ENCODE measurements at regions not wholly inside any gene's neighbourhood (a gene's known extent, or its start where the extent isn't known, plus 50 kb on each side); places are given as distances from the start of the nearest gene placed in this dataset.

DNA sequence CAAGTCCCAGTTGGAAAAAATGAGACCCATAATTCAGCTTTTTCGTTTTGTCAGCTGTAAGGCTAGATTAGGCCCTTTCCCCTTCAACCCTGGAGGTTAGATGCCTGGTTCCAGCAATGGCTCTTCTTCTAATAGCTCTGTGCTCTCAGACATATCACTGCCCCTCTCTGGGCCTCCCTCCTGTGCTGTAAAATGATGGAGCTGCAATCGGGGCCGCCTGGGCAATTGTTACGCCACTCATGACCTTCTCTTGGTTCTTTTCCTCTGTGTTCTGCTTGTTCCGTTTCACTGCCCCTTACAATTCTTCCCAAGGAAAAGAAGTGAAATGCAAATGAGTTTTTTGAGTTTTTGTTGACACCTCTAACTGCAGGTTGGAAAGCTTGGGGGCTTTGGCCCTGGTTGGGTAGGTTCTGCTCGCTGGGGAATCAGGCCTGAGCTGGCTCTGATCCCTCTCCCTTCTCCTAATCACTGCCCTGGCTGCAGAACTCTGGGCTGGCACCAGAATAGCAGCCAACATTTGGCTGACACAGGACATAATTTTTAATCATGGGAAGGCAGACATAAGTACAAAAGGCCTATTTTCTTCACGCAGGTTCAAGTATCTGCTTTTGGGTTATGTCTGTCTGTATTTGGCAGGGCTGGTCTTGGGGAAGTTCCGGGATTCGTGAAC lies 110.9 kb downstream of the FOXD1 start:
- no peaks in the 10 kb centered on the region for H3K9me3 Mint-ChIP-seq
- H3K36me3 Mint-ChIP-seq: no peaks in the 10 kb centered on the region
- H3K27ac Mint-ChIP-seq: no peak overlapping the region
- H3K4me1 Mint-ChIP-seq: no peaks in the 10 kb centered on the region
- H3K27me3 Mint-ChIP-seq: peaks cover 77% of the 10 kb centered on the region
- no peak overlapping the region for H3K4me3 Mint-ChIP-seq
- DNase-seq: no peak

DNA sequence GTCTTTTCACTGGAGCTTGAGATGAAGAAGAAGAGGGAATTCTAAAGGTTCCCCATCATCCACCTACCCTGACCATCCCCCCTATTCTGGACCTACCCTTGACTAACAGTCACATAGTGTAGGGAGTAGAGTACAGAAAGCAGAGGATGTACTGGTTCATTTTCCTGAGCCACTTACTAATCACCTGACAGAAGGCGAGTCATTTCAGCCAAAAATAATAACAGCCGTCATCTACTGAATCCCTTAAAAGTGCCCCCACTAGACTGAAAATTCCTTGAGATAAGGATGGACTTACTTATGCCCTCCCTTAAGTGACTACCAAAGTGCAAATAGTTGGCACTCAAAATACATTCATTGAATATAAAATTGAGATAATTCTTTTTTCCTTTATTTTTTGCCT lies 112.2 kb downstream of the FOXD1 start:
- H3K9me3 Mint-ChIP-seq: peaks cover 3% of the 10 kb centered on the region
- no peak overlapping the region for H3K27ac Mint-ChIP-seq
- no peaks in the 10 kb centered on the region for H3K4me1 Mint-ChIP-seq
- no peak overlapping the region for H3K4me3 Mint-ChIP-seq
- DNase-seq: no peak
- no peaks in the 10 kb centered on the region for H3K36me3 Mint-ChIP-seq
- peaks cover 76% of the 10 kb centered on the region for H3K27me3 Mint-ChIP-seq

DNA sequence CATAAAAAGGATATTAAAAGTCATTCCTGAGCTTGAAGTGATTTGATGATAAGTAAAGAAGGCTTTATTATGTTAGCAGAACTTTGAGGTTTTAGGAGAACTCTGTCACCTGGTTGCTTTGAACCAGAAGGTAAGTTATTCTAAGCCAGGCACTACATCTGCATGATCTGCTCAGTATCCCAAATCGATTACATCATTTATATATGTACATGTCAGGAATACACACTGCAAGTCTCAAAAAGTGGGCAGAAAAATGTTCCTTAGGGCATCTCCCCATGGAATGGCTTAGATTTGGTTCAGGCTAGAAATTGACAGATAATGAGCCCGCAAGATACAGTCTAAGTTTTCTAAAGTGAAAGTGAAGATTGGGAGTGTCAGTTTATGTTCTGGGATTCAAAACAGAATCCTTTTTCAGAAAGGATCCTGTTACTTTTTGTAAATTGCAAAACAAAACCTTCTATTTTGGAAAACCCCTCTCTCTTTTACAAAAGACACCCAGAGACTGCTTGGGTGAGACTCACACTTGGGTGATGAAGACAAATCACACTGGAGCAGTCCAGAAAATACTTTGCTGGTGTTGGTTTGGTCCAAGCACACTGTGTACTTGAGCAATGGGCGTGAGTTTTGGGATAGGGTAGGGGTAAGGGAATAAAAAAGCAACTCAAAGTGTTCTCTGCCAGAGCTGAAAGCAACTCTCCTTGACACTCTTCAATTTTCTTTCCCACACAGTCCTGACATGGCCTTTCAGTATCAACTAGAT lies 114.5 kb downstream of the FOXD1 start:
- H3K36me3 Mint-ChIP-seq: no peaks in the 10 kb centered on the region
- H3K4me3 Mint-ChIP-seq: no peak overlapping the region
- H3K4me1 Mint-ChIP-seq: no peaks in the 10 kb centered on the region
- no peak for DNase-seq
- no peak overlapping the region for H3K27ac Mint-ChIP-seq
- peaks cover 9% of the 10 kb centered on the region for H3K9me3 Mint-ChIP-seq
- H3K27me3 Mint-ChIP-seq: peaks cover 69% of the 10 kb centered on the region

DNA sequence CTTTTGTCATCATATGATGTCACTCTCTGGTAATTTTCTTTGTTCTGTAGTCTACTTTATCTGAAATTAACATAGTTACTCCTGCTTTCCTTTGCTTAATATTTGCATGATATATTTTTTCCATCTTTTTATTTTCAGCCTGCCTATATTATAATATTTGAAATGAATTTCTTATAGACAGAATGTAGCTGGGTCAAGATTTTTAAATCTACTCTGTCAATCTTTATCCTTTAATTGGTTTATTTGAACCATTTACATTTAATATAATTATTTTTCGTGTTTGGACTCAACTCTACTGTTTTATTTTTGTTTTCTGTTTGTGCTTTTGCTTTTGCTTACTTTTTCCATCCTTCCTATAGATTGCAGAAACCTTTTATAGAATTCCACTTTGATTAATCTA lies 118.0 kb downstream of the FOXD1 start:
- peaks cover 9% of the 10 kb centered on the region for H3K9me3 Mint-ChIP-seq
- DNase-seq: no peak
- H3K4me1 Mint-ChIP-seq: no peaks in the 10 kb centered on the region
- peaks cover 41% of the 10 kb centered on the region for H3K27me3 Mint-ChIP-seq
- H3K4me3 Mint-ChIP-seq: no peak overlapping the region
- no peak overlapping the region for H3K27ac Mint-ChIP-seq
- H3K36me3 Mint-ChIP-seq: no peaks in the 10 kb centered on the region

DNA sequence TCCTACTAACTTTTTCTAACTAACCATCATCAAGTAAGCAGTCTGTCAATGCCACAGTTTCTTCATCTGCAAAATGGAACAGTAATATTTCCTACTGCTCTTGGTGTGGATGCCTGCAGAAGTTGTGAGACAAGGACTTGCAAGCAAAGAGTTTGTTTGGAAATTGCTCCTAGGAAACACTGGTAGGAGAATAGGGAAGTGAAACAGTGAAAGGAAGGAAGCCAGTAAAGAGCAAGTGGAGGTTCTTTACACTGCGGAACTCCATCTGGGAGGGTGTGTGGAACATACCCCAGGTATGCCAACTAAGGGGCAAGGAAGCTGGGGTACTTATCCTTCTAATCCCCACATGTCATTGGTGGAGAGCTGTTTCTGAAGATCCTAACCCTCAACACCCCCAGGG lies 119.9 kb downstream of the FOXD1 start:
- peaks cover 9% of the 10 kb centered on the region for H3K9me3 Mint-ChIP-seq
- no peak overlapping the region for H3K27ac Mint-ChIP-seq
- H3K4me3 Mint-ChIP-seq: no peak overlapping the region
- DNase-seq: no peak
- H3K36me3 Mint-ChIP-seq: no peaks in the 10 kb centered on the region
- peaks cover 37% of the 10 kb centered on the region for H3K27me3 Mint-ChIP-seq
- no peaks in the 10 kb centered on the region for H3K4me1 Mint-ChIP-seq

DNA sequence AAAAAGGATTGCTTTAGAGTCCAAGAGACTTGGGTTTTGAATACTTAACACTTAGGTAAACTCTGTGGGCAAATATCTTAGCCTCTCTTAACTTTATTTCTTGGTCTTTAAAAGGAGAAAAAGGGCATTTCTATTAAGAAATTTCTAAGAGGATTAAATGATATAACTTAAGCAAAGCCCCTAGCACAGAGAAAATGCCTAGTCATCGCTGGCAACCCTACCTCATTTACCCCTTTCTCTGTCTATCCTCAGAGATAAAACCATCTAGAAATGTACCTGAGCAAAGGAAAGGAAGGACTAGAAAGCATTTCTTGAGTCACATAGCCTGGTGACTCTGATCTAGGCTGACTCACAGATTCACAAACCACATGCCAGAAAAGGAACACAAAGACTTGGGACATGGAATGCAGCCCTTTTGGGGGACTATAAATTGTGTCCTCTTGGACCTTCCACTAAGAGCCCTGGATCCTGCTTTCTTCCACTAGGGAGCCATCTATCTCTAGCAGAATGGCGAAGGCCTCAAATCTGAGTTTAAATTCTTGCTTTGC lies 120.6 kb downstream of the FOXD1 start:
- no peaks in the 10 kb centered on the region for H3K4me1 Mint-ChIP-seq
- no peaks in the 10 kb centered on the region for H3K36me3 Mint-ChIP-seq
- no peak overlapping the region for H3K4me3 Mint-ChIP-seq
- DNase-seq: no peak
- peaks cover 37% of the 10 kb centered on the region for H3K27me3 Mint-ChIP-seq
- peaks cover 9% of the 10 kb centered on the region for H3K9me3 Mint-ChIP-seq
- H3K27ac Mint-ChIP-seq: no peak overlapping the region

DNA sequence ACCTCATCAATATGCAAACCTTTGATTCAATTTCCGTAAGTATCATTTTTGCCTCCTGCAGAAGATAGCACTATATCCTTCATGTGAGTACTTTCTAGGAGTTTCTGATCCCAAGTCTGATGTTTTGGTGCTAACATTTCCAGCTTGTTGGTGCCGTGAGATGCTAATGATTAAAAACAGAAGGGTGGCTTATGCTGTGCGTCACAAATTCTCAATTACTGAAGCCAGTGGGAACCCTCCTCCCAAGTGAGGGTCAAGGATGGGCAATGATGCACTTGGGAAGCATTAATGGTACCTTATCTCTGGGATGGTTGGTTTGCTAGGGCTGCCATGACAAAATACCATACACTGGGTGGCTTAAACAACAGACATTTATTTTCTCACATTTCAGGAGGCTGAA lies 123.0 kb downstream of the FOXD1 start:
- no peaks in the 10 kb centered on the region for H3K36me3 Mint-ChIP-seq

DNA sequence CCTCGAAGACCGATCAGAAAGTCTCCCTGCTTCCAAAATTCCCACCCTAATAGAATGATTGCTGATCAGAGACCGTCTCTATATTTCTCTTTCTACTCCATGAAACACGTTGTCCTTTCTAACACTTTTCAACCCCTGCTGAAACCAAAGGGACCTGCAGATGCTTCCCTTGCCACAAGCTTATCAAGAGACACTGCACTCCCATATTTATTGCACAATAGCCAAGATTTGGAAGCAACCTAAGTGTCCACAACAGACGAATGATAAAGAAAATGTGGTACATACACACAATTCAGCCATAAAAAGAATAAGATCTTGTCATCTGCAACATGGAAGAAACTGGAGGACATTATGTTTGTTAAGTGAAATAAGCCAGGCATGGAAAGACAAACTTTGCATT lies 125.1 kb downstream of the FOXD1 start:
- H3K27me3 Mint-ChIP-seq: peaks cover 35% of the 10 kb centered on the region
- no peaks in the 10 kb centered on the region for H3K36me3 Mint-ChIP-seq
- no peaks in the 10 kb centered on the region for H3K4me1 Mint-ChIP-seq
- H3K9me3 Mint-ChIP-seq: no peaks in the 10 kb centered on the region
- no peak for DNase-seq
- no peak overlapping the region for H3K4me3 Mint-ChIP-seq
- H3K27ac Mint-ChIP-seq: no peak overlapping the region

More for the DNA sequence above, 123.0 kb downstream of the FOXD1 start:
- peaks cover 33% of the 10 kb centered on the region for H3K27me3 Mint-ChIP-seq
- H3K27ac Mint-ChIP-seq: no peak overlapping the region
- DNase-seq: no peak
- H3K4me3 Mint-ChIP-seq: no peak overlapping the region
- H3K9me3 Mint-ChIP-seq: peaks cover 2% of the 10 kb centered on the region
- no peaks in the 10 kb centered on the region for H3K4me1 Mint-ChIP-seq

DNA sequence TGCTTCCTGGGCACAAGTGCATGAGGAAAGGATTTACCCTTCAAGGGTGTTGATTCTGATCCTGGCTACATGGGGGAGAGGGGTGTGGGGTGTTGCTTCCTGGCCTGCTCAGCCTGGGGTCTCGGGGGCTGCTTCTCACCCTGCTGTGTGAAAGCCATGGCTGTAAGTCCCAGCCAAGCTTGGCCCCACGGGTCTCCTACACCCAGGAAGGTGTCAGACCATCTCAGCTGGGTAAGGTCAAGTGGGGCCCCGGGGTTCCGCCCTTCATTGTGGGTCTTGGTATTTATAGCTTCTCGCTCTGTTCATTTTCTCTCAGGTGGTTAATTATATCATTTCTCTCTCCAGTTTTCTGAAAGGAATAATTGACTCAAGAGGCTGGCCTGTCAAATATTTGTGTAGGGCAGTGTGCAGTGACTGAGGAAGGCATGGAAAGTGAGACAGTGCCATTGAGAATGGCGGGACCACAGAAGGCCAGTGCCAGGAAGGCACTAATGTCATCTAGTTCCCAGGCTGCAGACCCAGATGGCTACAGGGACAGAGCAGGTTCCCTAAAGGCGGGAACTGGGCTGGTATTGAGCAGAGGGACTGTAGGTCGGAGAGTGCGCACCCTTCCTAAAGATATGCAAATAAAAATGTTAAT lies 126.0 kb downstream of the FOXD1 start:
- Mint-ChIP-seq H3K36me3 (no peaks in the 10 kb centered on the region), H3K9me3 (no peaks in the 10 kb centered on the region), H3K27me3 (peaks cover 42% of the 10 kb centered on the region), H3K4me1 (no peaks in the 10 kb centered on the region), H3K27ac (no peak overlapping the region), H3K4me3 (no peak overlapping the region)
- DNase-seq: no peak

DNA sequence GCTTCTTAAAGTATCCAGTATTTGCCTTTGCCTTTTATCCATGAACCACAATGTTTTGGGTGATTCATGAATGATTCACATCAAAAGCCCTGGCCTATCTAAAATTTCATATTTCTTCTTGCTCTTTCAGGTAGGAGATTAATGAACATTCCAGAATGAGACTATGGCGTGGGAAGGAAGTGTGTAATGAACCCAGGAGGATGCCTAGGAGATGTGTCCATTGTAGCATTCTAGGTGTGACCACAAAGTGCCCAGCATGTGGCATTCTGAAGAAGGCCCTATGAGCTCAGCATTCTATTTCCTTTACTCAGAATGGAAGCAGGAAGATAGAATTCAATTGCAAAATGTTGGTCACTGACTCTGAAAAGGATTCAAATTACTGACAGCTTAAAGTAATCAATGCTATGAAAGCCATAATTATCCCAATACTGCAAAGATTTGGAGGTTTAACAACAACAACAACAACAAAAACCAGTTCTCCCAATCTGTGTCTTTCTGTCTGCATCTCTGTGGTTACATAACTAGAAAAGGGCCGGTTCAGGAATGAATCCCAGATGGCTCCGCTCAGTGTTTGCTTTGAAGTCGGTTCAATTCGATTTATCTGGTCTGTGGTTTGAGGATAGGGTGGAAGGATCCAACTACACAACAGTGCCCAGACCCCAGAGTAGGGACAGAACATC lies 126.7 kb downstream of the FOXD1 start:
- Mint-ChIP-seq H3K4me1 (no peaks in the 10 kb centered on the region), H3K27me3 (peaks cover 45% of the 10 kb centered on the region), H3K36me3 (no peaks in the 10 kb centered on the region), H3K4me3 (no peak overlapping the region), H3K27ac (no peak overlapping the region), H3K9me3 (no peaks in the 10 kb centered on the region)
- no peak for DNase-seq

DNA sequence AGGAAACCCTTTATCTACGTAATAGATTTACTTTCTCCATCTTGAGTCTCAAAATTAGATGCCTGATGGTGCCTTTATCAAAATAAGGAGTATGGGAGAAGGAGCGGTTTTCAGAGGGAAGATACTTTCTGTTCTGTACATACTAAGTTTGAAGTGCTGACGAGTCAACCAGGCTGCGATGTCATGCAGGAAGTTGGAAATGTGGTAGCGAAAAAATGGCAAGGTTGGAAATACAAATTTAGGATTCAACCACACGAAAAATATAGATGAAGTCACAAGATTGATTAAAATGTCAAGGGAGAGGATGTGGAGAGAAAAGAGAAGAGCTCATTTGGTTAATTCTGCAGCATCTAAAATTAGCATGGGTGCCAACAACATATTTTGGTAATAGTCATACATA lies 129.5 kb downstream of the FOXD1 start:
- Mint-ChIP-seq H3K4me1 (no peaks in the 10 kb centered on the region), H3K4me3 (no peak overlapping the region), H3K27ac (no peak overlapping the region), H3K36me3 (no peaks in the 10 kb centered on the region), H3K9me3 (no peaks in the 10 kb centered on the region), H3K27me3 (peaks cover 64% of the 10 kb centered on the region)
- DNase-seq: no peak

DNA sequence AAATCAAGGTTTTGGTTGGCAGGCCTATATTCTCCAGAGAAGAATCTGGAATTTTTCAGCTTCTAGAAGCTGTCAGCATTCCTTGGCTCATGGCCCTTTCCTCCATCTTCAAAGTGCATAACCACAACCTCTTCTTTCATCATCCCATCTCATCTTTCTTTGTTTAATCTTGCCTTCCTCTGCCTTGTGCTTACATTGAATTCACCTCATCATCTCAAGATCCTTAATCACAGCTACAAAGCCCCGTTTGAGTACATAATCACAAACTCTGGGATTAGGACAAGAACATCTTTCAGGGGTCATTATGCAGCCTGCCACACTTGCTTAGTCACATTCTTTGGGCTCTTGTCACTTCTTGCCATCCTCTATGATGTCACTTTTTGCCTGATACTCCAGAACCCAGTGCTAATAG lies 130.3 kb downstream of the FOXD1 start:
- H3K9me3 Mint-ChIP-seq: no peaks in the 10 kb centered on the region
- DNase-seq: no peak
- no peak overlapping the region for H3K27ac Mint-ChIP-seq
- H3K27me3 Mint-ChIP-seq: peaks cover 67% of the 10 kb centered on the region
- no peaks in the 10 kb centered on the region for H3K4me1 Mint-ChIP-seq
- no peak overlapping the region for H3K4me3 Mint-ChIP-seq
- H3K36me3 Mint-ChIP-seq: no peaks in the 10 kb centered on the region

DNA sequence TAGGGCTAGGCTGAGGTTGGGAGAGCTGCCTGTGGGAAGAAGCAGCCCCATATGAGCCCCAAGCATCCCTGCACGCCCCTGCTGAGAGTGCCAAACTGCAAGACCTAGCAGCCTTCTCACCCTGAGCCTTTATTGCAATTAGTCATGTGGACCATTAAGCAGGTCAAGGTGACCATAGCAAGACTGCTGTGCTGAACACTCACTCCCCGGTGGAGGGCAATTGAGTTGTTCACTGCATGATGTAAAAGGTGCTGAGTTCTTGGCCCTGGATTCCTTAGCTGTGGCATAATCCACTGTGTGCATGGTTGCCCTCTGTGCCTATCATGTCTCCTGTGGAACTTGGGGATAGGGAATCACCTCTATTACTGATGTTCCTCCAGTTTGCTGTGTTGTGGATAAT lies 131.1 kb downstream of the FOXD1 start:
- Mint-ChIP-seq H3K9me3 (no peaks in the 10 kb centered on the region), H3K4me1 (peaks cover under 1% of the 10 kb centered on the region), H3K27me3 (peaks cover 73% of the 10 kb centered on the region)

DNA sequence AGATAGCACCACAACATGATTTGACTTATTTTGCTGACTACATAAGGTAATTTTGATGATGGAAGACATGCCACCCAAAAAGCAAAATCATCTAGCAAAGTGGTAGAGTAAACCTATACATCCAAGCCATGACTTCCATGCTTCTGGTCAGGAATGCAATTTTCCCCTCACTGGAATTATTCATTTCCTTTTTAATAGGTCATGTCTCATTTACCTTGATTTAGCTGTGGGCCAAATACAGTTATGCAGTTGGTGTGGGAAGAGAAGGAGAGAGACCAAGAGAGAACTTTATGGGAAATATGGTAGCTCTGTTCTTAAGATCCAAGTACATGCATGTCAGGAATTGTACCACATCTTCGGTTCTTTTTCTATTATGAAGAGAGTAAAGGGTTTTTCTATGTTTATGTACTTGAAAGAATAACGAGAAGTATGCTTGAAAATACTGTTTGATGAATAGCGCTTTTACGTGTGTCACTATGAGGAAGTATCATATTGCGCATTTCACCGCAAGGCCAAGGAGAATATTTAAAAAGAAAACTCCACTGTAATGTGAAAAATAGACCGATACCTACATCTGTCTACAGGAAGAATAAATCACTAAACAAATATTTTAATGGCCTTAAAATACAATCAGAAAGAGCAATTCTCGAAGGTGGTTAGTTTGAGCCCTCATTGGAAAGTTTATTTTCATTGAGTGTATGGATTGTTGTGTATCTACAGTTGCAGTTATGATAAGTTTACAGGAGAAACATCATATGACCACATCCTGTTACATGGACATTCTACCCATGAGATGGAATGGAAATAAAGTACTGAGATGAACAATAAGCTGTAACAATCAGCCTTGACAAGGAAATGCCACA lies 134.0 kb downstream of the FOXD1 start:
- DNase-seq: no peak
- no peaks in the 10 kb centered on the region for H3K36me3 Mint-ChIP-seq
- H3K27me3 Mint-ChIP-seq: peaks cover 90% of the 10 kb centered on the region
- no peak overlapping the region for H3K27ac Mint-ChIP-seq
- peaks cover 4% of the 10 kb centered on the region for H3K4me1 Mint-ChIP-seq
- no peaks in the 10 kb centered on the region for H3K9me3 Mint-ChIP-seq
- H3K4me3 Mint-ChIP-seq: no peak overlapping the region

More for the DNA sequence above, 131.1 kb downstream of the FOXD1 start:
- H3K4me3 Mint-ChIP-seq: no peak overlapping the region
- no peak for DNase-seq
- no peak overlapping the region for H3K27ac Mint-ChIP-seq
- no peaks in the 10 kb centered on the region for H3K36me3 Mint-ChIP-seq

All from activated naive CD8-positive, alpha-beta T cell treated with anti-CD3 and anti-CD28 coated beads for 36 hours (primary cell).